OCI-LY3 (cell line): ENCODE measurements at regions not wholly inside any gene's neighbourhood (a gene's known extent, or its start where the extent isn't known, plus 50 kb on each side); places are given as distances from the start of the nearest gene placed in this dataset.

Experiments used
- EZH2phosphoT487 ChIP-seq: fragments of 200-600 bp; shearing (Covaris generic); IDR thresholded peaks from 2 replicates; pipeline ENCODE4 v1.6.1; 2018; ENCODE audit warnings: antibody characterized with exemption, mixed run types, low read depth
- TF ChIP-seq, protein P1 (sequence below): fragments of 200-600, 300-600 bp; sonication (generic); IDR thresholded peaks from 2 replicates; pipeline ENCODE4 v1.5.1; 2014; ENCODE audit warnings: antibody characterized with exemption, low read length, low read depth

DNA sequence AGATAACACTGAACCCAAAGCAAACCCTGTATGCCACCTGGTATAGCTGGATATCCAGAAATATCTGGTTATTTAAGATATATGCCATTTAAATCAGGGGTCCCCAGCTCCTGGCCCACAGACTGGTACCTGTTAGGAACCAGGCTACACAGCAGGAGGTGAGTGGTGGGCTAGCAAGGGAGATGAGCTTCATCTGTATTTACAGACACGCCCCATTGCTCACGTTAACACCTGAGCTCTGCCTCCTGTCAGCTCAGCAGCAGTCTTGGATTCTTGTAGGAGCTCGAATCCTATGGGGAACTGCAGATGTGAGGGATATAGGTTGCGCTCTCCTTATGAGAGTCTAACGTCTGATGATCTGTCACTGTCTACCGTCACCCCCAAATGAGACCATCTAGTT, 646.6 kb downstream of the TLE4 start:
- TF ChIP-seq, protein P1, sequence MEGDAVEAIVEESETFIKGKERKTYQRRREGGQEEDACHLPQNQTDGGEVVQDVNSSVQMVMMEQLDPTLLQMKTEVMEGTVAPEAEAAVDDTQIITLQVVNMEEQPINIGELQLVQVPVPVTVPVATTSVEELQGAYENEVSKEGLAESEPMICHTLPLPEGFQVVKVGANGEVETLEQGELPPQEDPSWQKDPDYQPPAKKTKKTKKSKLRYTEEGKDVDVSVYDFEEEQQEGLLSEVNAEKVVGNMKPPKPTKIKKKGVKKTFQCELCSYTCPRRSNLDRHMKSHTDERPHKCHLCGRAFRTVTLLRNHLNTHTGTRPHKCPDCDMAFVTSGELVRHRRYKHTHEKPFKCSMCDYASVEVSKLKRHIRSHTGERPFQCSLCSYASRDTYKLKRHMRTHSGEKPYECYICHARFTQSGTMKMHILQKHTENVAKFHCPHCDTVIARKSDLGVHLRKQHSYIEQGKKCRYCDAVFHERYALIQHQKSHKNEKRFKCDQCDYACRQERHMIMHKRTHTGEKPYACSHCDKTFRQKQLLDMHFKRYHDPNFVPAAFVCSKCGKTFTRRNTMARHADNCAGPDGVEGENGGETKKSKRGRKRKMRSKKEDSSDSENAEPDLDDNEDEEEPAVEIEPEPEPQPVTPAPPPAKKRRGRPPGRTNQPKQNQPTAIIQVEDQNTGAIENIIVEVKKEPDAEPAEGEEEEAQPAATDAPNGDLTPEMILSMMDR: no peak
- no peak for TF ChIP-seq EZH2phosphoT487
